ENCODE measurements at regions not wholly inside any gene's neighbourhood (a gene's known extent, or its start where the extent isn't known, plus 50 kb on each side); places are given as distances from the start of the nearest gene placed in this dataset.

DNA sequence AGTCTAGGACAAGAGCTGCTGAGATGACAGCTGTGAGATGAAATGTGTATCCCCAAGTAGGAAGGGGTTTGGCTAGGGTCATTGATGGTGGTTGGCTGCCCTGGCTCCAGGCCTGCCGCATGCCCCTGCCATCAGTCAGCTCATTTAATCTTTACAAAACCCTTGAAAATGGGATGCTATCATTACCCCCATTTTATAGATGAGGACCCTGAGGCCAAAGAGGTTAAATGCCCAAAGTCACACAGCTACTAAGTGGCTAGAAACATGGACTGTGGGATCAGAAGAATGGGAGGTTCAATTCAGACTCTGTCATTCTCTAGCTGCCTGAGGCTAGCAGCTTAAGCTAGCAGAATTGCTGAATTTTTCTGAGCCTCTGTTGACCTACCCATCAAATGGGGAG is 198.8 kb downstream of the MAF start (continued):
- TF ChIP-seq CTCF (conservative IDR thresholded peaks at IDR 0.05; ENCODE audit: low read depth in 2 of 2), result no peak

GRCh38 chr16:79401157-79401556 is 199.4 kb downstream of the MAF start:
- no peak overlapping the region for H3K4me3 Mint-ChIP-seq
- ATAC-seq, result no peak
- H3K9me2 ChIP-seq (ENCODE audit: insufficient read depth), result peaks cover 2% of the 10 kb centered on the region; the same call in 1 of the 2 replicates

More at GRCh38 chr16:79401157-79401556, 199.4 kb downstream of the MAF start:
- H3F3A ChIP-seq (replicated peaks; ENCODE audit: low read depth), result no peaks in the 10 kb centered on the region
- no peak overlapping the region for H3K27ac ChIP-seq (ENCODE audit: low read depth)
- H3K36me3 ChIP-seq (ENCODE audit: insufficient read depth), result no peaks in the 10 kb centered on the region
- DNase-seq (ENCODE audit: low spot score), result no peak
- no peak for TF ChIP-seq EZH2 (IDR thresholded peaks at IDR 0.05; ENCODE audit: low read depth, unreplicated experiment)
- TF ChIP-seq CTCF (conservative IDR thresholded peaks at IDR 0.05; ENCODE audit: low read depth in 2 of 2), result no peak
- no peak for TF ChIP-seq EZH2phosphoT487 (IDR thresholded peaks at IDR 0.05; ENCODE audit: unreplicated experiment)
- no peak for TF ChIP-seq POLR2AphosphoS5 (IDR thresholded peaks at IDR 0.05; ENCODE audit: low read depth)
- TF ChIP-seq ZNF331 (CRISPR knock-in tag; IDR thresholded peaks at IDR 0.05; ENCODE audit: low read depth), result no peak
- no peak for TF ChIP-seq REST (IDR thresholded peaks at IDR 0.05; ENCODE audit: unreplicated experiment)
- H4K20me1 ChIP-seq (replicated peaks; ENCODE audit: insufficient read depth), result no peaks in the 10 kb centered on the region
- Mint-ChIP-seq H3K27me3 (ENCODE audit: insufficient read depth, low read depth, poor library complexity) (peaks cover 7% of the 10 kb centered on the region), H3K27ac (no peak overlapping the region), H3K9me3 (peaks cover 14% of the 10 kb centered on the region; the same call in 2 of the 3 replicates), H3K4me1 (no peaks in the 10 kb centered on the region; the same call in 2 of the 3 replicates), H3K36me3 (ENCODE audit: low read depth) (no peaks in the 10 kb centered on the region; the same call in 2 of the 3 replicates)
- no peak overlapping the region for H3K4me2 ChIP-seq
- H3K27me3 ChIP-seq (ENCODE audit: insufficient read depth), result no peaks in the 10 kb centered on the region
- no peak overlapping the region for H3K4me3 ChIP-seq
- H3K4me1 ChIP-seq (ENCODE audit: insufficient read depth), result no peaks in the 10 kb centered on the region
- no peaks in the 10 kb centered on the region for H3K79me2 ChIP-seq (replicated peaks; ENCODE audit: insufficient read depth)
- H2AFZ ChIP-seq, result no peak overlapping the region
